H1 (cell line): ENCODE measurements at regions not wholly inside any gene's neighbourhood (a gene's known extent, or its start where the extent isn't known, plus 50 kb on each side); places are given as distances from the start of the nearest gene placed in this dataset.

ENCODE experiments used
- CEBPB ChIP-seq: IDR thresholded peaks from 2 replicates; pipeline ENCODE4 v1.6.1; 2012; ENCODE audit warnings: low read depth, low read length
- JUND ChIP-seq: IDR thresholded peaks from 2 replicates; pipeline ENCODE4 v1.6.1; 2011; ENCODE audit warnings: mild to moderate bottlenecking, improper control_type of control experiment, low read length
- TAF1 ChIP-seq: IDR thresholded peaks from 2 replicates; pipeline ENCODE4 v1.6.1; 2011; ENCODE audit warnings: mild to moderate bottlenecking, low read depth, low read length
- TBP ChIP-seq: IDR thresholded peaks from 2 replicates; pipeline ENCODE4 v1.6.1; 2011; ENCODE audit warnings: low read depth, low read length, improper control_type of control experiment
- YY1 ChIP-seq: IDR thresholded peaks from 2 replicates; pipeline ENCODE4 v1.6.1; 2011; ENCODE audit warnings: low read depth, mild to moderate bottlenecking, low read length
- TF ChIP-seq, protein P1 (sequence below), 3 experiments: IDR thresholded peaks; 1 replicate in 2 of 3; 2 replicates in 1 of 3; pipeline versions ENCODE4 v1.5.1 to v1.6.1; 2011; ENCODE audit warnings: low read length in 3 of 3, mild to moderate bottlenecking in 3 of 3, inconsistent platforms in 2 of 3, low read depth in 1 of 3, moderate library complexity in 1 of 3; ENCODE audit not compliant: insufficient read depth in 1 of 3; ENCODE audit errors: control extremely low read depth in 1 of 3

DNA sequence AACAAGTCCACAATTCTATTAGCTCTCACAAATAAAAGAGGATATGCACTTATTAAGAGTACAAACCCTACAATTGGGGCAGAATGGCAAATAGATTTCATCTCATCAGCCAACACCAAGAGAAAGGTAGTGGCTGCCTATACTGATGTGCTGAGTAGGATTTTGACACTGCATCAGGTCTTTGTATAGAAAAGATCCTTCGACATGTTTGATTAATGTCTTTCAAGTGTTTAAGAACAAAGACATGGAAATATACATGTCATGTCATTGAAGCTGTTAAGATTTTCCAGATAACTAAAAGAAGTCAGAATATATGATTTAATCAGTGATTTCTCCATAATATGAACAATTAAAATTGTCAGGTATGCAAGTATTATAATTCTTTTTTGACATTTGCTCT is 238.7 kb upstream of the GRAMD2B start:
- TF ChIP-seq CEBPB = no peak
- TF ChIP-seq TBP = no peak
- no peak for TF ChIP-seq YY1
- TF ChIP-seq, protein P1, sequence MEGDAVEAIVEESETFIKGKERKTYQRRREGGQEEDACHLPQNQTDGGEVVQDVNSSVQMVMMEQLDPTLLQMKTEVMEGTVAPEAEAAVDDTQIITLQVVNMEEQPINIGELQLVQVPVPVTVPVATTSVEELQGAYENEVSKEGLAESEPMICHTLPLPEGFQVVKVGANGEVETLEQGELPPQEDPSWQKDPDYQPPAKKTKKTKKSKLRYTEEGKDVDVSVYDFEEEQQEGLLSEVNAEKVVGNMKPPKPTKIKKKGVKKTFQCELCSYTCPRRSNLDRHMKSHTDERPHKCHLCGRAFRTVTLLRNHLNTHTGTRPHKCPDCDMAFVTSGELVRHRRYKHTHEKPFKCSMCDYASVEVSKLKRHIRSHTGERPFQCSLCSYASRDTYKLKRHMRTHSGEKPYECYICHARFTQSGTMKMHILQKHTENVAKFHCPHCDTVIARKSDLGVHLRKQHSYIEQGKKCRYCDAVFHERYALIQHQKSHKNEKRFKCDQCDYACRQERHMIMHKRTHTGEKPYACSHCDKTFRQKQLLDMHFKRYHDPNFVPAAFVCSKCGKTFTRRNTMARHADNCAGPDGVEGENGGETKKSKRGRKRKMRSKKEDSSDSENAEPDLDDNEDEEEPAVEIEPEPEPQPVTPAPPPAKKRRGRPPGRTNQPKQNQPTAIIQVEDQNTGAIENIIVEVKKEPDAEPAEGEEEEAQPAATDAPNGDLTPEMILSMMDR (IDR thresholded peaks at IDR 0.05; ENCODE audit: control extremely low read depth in 1 of 3, insufficient read depth in 1 of 3, low read depth in 1 of 3, low read length in 3 of 3) = no peak
- no peak for TF ChIP-seq JUND
- no peak for TF ChIP-seq TAF1
